SK-N-SH treated with all-trans-retinoic acid at 6 μM for 48 hours (cell line): ENCODE measurements at regions not wholly inside any gene's neighbourhood (a gene's known extent, or its start where the extent isn't known, plus 50 kb on each side); places are given as distances from the start of the nearest gene placed in this dataset.

Experiments used
- ARNTL ChIP-seq: fragments of 450-650 bp; formaldehyde crosslinking; IDR thresholded peaks from 2 replicates; pipeline ENCODE4 v1.5.0; 2020; ENCODE audit warnings: low read depth, mild to moderate bottlenecking, moderate library complexity, borderline replicate concordance
- GLIS3 ChIP-seq: fragments of 250-450 bp; sonication (Bioruptor Pico); IDR thresholded peaks from 2 replicates; pipeline ENCODE4 v1.5.0; 2020; ENCODE audit warnings: mild to moderate bottlenecking, moderate library complexity
- OSR1 ChIP-seq: fragments of 250-450 bp; sonication (Bioruptor Pico); IDR thresholded peaks from 2 replicates; pipeline ENCODE4 v1.8.0; 2022; ENCODE audit warnings: moderate library complexity, mild to moderate bottlenecking, inconsistent platforms
- RARB ChIP-seq: fragments of 250-450 bp; sonication (Bioruptor Pico); IDR thresholded peaks from 2 replicates; pipeline ENCODE4 v1.8.0; 2021; ENCODE audit warnings: mild to moderate bottlenecking, moderate library complexity
- SNAI2 ChIP-seq: fragments of 250-450 bp; sonication (Bioruptor Pico); IDR thresholded peaks from 2 replicates; pipeline ENCODE4 v1.5.0; 2020; ENCODE audit warnings: mild to moderate bottlenecking, moderate library complexity
- ZC3H10 ChIP-seq: fragments of 250-450 bp; sonication (Bioruptor Pico); IDR thresholded peaks from 2 replicates; pipeline ENCODE4 v1.5.1; 2021; ENCODE audit warnings: mild to moderate bottlenecking, moderate library complexity
- ZFP30 ChIP-seq: fragments of 450-650 bp; formaldehyde crosslinking; IDR thresholded peaks from 2 replicates; pipeline ENCODE4 v1.5.0; 2022; ENCODE audit warnings: mild to moderate bottlenecking, moderate library complexity
- ZNF565 ChIP-seq: fragments of 450-650 bp; formaldehyde crosslinking; conservative IDR thresholded peaks from 2 replicates; pipeline ENCODE4 v1.5.0; 2020; ENCODE audit warnings: low read depth, mild to moderate bottlenecking, moderate library complexity
- TF ChIP-seq, protein P1 (sequence below): fragments of 250-450 bp; sonication (Bioruptor Pico); IDR thresholded peaks from 2 replicates; pipeline ENCODE4 v1.5.1; 2021; ENCODE audit warnings: mild to moderate bottlenecking, moderate library complexity

DNA sequence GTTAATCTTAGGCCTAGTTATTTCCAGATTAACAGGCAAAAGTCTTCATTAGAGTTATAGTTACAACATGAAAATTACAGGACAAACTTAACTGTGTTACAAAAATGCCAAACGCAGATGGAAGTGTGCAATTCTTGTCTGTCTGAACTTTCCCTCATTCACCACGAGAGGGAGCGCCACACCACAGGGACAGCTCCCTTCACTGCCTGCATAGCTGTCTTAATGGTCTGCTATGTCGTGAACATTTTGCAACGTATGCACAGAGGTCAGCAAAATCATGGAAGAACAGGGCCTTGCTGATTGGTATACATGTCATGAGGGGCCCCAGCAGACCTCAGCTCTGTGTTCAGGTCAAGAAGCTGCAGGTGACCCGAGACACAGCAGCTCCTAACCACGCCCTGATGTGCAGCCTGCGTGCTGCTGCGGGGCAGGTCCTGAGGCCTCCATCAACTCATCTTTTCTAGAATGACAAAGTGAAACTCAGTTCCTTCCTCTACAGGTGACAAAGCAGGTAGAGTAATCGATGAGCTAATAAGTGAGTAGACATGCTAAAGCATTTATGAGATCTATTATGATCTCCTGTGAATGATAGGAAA lies 78.8 kb upstream of the ATP8B1 start:
- TF ChIP-seq RARB (CRISPR knock-in tag): no peak
- no peak for TF ChIP-seq ZNF565
- no peak for TF ChIP-seq OSR1 (CRISPR knock-in tag)
- TF ChIP-seq, protein P1, sequence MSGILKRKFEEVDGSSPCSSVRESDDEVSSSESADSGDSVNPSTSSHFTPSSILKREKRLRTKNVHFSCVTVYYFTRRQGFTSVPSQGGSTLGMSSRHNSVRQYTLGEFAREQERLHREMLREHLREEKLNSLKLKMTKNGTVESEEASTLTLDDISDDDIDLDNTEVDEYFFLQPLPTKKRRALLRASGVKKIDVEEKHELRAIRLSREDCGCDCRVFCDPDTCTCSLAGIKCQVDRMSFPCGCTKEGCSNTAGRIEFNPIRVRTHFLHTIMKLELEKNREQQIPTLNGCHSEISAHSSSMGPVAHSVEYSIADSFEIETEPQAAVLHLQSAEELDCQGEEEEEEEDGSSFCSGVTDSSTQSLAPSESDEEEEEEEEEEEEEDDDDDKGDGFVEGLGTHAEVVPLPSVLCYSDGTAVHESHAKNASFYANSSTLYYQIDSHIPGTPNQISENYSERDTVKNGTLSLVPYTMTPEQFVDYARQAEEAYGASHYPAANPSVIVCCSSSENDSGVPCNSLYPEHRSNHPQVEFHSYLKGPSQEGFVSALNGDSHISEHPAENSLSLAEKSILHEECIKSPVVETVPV (CRISPR knock-in tag): no peak
- no peak for TF ChIP-seq ZC3H10
- no peak for TF ChIP-seq ZFP30 (CRISPR knock-in tag)
- no peak for TF ChIP-seq SNAI2 (CRISPR knock-in tag)
- TF ChIP-seq GLIS3 (CRISPR knock-in tag): no peak
- no peak for TF ChIP-seq ARNTL
